OCI-LY1 (cell line): ENCODE measurements at regions not wholly inside any gene's neighbourhood (a gene's known extent, or its start where the extent isn't known, plus 50 kb on each side); places are given as distances from the start of the nearest gene placed in this dataset.

Experiments
- CTCF ChIP-seq: fragments of 200-600 bp; sonication (generic), shearing (Covaris generic); IDR thresholded peaks from 2 replicates; pipeline ENCODE4 v1.5.1; 2017; ENCODE audit warnings: mild to moderate bottlenecking, antibody characterized with exemption, low read length, moderate library complexity, mixed read lengths
- EZH2 ChIP-seq: fragments of 200-600 bp; sonication (generic), shearing (Covaris generic); IDR thresholded peaks from 2 replicates; pipeline ENCODE4 v1.8.0; 2017; ENCODE audit warnings: borderline replicate concordance, mixed run types, mild to moderate bottlenecking, antibody characterized with exemption, low read length, moderate library complexity, mixed read lengths

- TF ChIP-seq EZH2, result no peak
- no peak for TF ChIP-seq CTCF
Measured at GRCh38 chr9:17986595-17986994, 407.7 kb downstream of the SH3GL2 start.
